GM20000 (cell line): ENCODE measurements at regions not wholly inside any gene's neighbourhood (a gene's known extent, or its start where the extent isn't known, plus 50 kb on each side); places are given as distances from the start of the nearest gene placed in this dataset.

Experiments used
- DNase-seq: peaks from one replicate; pipeline ENCODE4 v3.0.0; 2012; ENCODE audit warnings: low spot score
- TF ChIP-seq, protein P1 (sequence below): IDR thresholded peaks from 2 replicates; pipeline ENCODE4 v1.5.1; 2012; ENCODE audit warnings: mild to moderate bottlenecking, control low read depth; ENCODE audit errors: extremely low read depth, missing control alignments

DNA sequence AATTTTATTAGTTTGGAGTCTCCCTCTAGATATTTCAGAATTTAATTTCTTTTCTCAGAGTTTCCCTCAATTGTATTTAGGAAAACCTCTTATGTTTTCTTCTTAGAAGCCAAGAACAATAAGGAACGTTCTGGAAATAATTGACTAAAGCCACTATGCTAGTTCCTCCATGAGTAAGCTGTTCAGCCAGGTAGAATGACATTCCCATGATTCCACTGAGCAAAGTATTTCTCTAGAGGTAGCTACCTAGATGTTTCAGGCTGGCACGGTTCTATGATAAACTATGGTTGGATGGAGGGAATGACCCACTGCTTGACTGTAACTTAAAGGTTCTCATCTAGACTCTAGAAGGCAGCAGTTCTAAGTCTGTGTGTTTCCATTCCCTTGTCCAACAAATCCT is 62.4 kb downstream of the CLDN17 start:
- TF ChIP-seq, protein P1, sequence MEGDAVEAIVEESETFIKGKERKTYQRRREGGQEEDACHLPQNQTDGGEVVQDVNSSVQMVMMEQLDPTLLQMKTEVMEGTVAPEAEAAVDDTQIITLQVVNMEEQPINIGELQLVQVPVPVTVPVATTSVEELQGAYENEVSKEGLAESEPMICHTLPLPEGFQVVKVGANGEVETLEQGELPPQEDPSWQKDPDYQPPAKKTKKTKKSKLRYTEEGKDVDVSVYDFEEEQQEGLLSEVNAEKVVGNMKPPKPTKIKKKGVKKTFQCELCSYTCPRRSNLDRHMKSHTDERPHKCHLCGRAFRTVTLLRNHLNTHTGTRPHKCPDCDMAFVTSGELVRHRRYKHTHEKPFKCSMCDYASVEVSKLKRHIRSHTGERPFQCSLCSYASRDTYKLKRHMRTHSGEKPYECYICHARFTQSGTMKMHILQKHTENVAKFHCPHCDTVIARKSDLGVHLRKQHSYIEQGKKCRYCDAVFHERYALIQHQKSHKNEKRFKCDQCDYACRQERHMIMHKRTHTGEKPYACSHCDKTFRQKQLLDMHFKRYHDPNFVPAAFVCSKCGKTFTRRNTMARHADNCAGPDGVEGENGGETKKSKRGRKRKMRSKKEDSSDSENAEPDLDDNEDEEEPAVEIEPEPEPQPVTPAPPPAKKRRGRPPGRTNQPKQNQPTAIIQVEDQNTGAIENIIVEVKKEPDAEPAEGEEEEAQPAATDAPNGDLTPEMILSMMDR: no peak
- no peak for DNase-seq

DNA sequence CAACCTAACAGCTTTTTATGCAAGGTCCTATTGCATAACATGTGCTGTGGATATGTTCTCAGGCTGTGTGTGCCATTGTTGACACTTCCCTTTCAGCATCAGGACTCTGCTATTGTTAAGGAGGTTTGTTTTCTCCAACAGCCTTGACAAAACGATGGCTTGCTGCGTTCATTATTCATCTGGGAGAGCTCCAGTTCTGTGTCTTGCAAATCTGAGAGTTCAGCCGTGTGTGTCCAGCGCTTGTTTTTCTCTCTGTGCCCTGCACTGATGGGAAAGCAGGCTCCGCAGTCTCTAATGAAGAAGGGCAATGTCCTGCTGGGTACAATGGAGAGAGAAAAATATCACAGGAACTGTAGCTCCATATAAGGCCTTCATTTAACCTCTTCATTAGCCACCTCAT is 63.7 kb downstream of the CLDN17 start:
- TF ChIP-seq, protein P1: no peak
- DNase-seq: no peak

DNA sequence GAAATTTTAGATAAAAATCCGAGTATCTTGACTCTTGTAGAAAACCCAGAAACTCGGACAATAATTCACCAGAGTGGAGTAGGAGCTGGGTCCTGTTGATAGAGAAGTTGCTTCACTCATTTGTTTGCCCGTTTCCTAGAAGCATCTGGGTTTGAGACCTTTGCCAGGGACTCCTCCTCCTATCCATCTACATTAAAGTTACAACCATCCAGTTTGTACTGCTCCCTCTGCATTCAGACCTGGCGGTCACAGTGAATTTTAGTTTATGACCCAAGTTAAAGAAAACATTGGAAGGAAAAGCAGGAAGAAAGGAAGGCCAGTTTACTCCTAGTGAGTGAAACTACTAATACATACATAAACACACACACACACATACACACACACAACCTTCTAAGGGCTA is 64.6 kb downstream of the CLDN17 start:
- TF ChIP-seq, protein P1: no peak
- no peak for DNase-seq

DNA sequence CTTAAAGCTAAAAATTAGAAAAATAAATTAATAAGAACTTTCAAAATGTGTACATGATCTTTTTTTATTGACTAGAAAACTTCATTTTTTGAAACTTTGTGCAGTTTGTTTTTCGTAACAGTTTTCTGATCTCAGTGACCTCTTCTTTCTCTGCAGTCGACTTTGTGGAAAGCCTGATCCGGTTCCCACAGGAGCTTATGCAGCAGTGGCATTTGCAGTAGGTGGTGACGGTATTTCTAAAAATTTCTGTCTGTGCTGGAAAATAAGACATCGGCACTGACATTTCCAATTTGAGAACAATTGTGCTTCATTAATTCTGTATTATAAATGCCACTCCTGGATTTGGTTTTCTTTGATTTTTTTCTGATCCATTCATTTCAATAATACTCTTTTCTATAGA is 68.8 kb downstream of the CLDN17 start:
- no peak for DNase-seq
- TF ChIP-seq, protein P1: no peak

DNA sequence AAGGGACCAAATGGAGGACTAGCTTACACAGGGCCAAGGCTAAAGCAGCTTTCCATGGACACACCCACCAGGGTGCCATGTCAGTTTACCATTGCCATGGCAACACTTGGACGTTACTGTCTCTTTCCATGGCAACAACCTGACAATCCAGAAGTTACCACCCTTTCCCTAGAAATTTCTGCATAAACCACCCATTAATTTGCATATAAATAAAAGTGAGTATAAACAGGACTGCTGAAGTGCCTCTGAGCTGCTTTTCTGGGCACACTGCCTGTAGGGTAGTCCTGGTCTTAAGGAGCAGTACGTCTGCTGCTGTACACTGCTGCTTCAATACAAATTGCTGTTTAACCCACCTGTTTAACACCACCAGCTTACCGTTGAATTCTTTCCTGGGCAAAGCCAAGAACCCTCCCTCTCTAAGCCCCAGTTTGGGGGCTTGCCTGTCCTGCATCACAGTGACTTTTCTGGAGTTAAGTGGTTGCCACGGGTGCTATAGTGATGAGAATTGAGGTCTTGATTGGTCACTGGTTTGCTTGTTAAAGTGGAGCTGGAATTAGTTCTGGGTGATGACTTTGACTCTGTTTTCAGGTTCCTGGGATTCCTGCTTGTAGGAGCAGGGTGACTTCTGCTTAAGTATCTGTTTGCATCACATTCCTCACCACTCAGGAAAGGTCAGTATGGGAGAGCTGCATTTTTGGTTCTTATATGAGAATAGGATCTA is 83.2 kb downstream of the CLDN17 start:
- TF ChIP-seq, protein P1: no peak
- no peak for DNase-seq

DNA sequence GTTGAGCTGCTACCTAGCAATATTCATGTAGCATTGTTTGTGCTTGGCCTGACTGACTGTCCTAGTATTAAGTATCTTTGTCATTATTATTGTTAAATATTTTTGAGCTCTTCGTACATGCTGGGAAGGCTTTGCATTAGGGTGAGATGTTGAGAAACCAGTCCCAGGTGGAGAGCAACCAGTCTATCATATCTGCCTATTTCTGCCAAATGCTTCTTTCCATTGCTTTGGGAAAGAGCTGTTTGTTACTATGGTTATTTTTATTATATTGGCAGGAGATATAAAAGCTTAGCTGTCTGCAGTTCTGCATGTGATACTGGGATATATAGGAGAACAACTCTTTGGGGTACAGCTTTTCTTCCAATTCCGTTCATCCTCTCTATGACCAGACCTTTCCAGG is 85.1 kb downstream of the CLDN17 start:
- DNase-seq: no peak
- TF ChIP-seq, protein P1: no peak

DNA sequence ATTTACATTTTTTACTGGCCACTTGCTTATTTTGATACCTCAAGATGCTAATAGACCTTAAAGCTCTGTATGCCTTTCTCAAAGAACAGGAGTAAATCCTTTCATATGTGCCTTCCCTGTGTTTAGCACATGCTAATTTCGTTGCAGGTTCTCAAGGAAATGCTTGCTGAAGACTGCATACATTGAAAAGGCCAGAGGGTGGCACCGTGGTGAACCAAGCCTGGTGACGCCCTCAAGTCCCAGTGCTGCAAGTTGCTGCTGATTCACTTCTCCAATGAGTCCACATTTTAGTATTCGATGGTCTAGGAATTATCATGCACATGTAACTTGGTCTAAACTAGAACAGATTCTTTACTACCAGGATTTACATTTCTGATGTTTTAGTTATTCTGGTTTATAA is 94.1 kb downstream of the CLDN17 start:
- TF ChIP-seq, protein P1: no peak
- no peak for DNase-seq
